ENCODE measurements at regions not wholly inside any gene's neighbourhood (a gene's known extent, or its start where the extent isn't known, plus 50 kb on each side); places are given as distances from the start of the nearest gene placed in this dataset.
"Not testable (repeated sequence)": the region's sequence is repeated elsewhere in the genome, so short reads cannot be mapped to it uniquely, and the experiment has no call there.

DNA sequence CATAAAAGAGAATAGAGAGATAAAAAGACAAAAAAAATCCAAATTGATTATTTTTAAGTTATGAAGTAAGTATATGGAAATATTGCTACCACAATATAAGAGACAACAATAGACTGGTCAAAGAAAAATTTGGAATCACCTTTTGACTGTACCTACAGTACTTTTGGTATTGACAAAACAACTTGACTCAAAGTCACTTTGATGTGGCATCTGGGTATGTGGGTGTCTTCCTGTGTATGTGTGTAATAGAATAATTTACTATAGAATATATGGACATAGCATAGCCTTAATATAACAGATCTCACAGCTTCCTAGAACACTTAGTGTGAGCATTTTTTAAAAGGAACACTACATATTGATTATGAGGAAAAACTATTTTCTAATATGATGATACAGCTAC lies 1016.2 kb upstream of the PCDH20 start:
- TF ChIP-seq, protein P1, sequence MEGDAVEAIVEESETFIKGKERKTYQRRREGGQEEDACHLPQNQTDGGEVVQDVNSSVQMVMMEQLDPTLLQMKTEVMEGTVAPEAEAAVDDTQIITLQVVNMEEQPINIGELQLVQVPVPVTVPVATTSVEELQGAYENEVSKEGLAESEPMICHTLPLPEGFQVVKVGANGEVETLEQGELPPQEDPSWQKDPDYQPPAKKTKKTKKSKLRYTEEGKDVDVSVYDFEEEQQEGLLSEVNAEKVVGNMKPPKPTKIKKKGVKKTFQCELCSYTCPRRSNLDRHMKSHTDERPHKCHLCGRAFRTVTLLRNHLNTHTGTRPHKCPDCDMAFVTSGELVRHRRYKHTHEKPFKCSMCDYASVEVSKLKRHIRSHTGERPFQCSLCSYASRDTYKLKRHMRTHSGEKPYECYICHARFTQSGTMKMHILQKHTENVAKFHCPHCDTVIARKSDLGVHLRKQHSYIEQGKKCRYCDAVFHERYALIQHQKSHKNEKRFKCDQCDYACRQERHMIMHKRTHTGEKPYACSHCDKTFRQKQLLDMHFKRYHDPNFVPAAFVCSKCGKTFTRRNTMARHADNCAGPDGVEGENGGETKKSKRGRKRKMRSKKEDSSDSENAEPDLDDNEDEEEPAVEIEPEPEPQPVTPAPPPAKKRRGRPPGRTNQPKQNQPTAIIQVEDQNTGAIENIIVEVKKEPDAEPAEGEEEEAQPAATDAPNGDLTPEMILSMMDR (IDR thresholded peaks at IDR 0.05), result no peak
- TF ChIP-seq ZFX (IDR thresholded peaks at IDR 0.05; ENCODE audit: borderline replicate concordance), result no peak
- peak overlapping the region; percentile 57 for H3K27ac ChIP-seq

DNA sequence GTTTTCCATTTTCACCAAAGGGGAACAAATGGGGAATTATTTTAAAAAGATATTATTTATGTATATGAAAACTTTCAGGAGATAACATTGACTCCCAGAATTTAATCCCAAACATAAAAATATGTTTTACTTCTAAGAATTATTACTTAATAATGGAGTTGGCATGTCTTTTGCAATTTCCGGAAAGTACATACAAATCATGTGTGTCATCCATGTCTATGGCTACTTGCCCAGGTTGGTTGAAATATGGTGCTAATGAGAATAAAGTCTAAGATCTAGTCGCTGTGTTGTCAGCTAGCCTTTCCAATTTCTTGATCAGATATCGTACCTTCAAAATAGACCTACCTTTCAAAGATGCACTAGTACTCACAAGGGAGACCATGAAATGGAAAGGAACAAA lies 1003.2 kb upstream of the PCDH20 start:
- no peak overlapping the region for H3K27ac ChIP-seq
- no peak for TF ChIP-seq ZFX (IDR thresholded peaks at IDR 0.05; ENCODE audit: borderline replicate concordance)
- TF ChIP-seq, protein P1 (IDR thresholded peaks at IDR 0.05), result no peak

DNA sequence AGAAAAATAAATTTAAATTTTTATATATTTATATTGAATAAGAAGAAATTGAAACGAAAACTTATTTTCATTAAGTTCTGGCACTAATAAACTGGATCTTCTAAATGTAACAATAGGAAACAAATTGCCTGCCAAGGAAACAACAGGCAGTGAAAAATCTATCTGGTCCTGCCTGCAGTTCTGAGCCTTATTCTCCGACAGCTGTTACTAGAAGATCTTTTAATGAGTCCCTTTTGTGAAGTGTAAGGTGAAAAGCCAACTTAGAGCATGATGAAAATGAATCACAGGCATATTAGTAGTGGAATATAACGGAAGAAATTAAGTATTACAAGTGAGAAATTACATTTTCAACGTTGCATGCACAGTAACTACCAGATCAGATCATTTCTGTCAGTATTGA lies 1002.7 kb upstream of the PCDH20 start:
- TF ChIP-seq, protein P1 (IDR thresholded peaks at IDR 0.05), result no peak
- TF ChIP-seq ZFX (IDR thresholded peaks at IDR 0.05; ENCODE audit: borderline replicate concordance), result no peak
- no peak overlapping the region for H3K27ac ChIP-seq

DNA sequence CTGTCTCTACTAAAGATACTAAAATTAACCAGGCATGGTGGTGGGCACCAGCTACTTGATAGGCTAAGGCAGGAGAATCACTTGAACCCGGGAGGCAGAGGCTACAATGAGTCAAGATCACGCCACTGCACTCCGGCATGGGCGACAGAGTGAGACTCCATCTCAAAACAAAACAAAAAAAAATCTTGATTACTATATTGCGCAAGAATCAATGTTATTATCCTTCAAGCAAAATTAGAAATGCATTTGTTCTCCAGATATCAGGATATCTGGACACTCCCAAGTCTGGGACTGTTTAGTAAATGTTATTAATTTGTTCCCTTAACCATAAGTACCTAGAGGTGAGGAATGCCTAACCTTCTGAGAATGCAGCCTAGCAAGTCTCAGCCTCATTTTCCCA lies 992.2 kb upstream of the PCDH20 start:
- TF ChIP-seq, protein P1 (IDR thresholded peaks at IDR 0.05), result no peak
- no peak for TF ChIP-seq ZFX (IDR thresholded peaks at IDR 0.05; ENCODE audit: borderline replicate concordance)
- H3K27ac ChIP-seq, result no peak overlapping the region

DNA sequence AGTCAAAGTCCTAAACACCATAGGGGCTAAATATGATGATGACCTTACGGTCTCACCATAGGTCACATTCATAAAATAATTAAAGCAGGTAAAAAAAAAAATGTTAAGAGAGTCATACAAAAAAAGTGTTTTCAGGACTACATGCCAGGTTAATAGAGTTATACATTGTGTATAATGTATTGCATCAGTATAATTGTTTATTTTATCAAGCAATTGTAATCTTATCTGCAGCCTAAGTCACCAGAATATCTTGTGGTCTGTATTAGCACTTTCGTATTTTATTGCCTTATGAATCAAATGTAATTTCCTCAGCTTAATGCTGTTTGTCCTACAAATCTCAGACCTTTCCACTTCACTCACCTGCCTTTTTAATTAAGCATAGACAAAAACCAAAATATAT lies 972.9 kb upstream of the PCDH20 start:
- H3K27ac ChIP-seq, result no peak overlapping the region
- TF ChIP-seq, protein P1 (IDR thresholded peaks at IDR 0.05), result no peak
- no peak for TF ChIP-seq ZFX (IDR thresholded peaks at IDR 0.05; ENCODE audit: borderline replicate concordance)

DNA sequence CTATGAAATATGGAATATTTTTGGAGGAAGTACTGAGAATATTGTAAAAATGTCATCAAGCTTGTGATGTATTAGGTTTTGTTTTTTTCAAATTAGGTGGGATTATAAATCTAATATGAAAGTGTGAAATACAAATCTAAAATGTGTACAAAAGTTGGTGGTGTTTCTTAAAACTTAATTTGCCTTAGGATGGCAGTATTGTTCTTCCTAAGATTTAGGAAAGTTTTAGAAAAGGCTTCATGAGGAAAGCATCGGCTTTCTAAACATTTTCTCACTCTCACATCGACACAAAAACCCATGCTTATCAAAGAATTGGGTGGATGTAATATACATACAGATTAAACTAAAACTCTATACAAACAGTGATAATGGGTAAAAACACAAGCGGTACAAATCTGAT lies 972.0 kb upstream of the PCDH20 start:
- no peak for TF ChIP-seq ZFX (IDR thresholded peaks at IDR 0.05; ENCODE audit: borderline replicate concordance)
- TF ChIP-seq, protein P1 (IDR thresholded peaks at IDR 0.05), result peak; percentile 29

DNA sequence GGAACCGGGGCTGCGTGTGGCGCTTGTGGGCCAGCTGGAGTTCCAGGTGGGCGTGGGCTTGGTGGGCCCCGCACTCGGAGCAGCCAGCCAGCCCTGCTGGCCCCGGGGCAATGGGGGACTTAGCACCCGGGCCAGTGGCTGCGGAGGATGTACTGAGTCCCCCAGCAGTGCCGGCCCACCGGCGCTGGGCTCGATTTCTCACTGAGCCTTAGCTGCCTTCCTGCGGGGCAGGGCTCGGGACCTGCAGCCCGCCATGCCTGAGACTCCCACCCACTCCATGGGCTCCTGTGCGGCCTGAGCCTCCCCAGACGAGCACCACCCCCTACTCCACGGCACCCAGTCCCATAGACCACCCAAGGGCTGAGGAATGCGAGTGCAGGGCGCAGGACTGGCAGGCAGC lies 963.6 kb upstream of the PCDH20 start:
- H3K27ac ChIP-seq, result not testable (repeated sequence)

More for the DNA sequence above, 972.0 kb upstream of the PCDH20 start:
- H3K27ac ChIP-seq, result no peak overlapping the region

DNA sequence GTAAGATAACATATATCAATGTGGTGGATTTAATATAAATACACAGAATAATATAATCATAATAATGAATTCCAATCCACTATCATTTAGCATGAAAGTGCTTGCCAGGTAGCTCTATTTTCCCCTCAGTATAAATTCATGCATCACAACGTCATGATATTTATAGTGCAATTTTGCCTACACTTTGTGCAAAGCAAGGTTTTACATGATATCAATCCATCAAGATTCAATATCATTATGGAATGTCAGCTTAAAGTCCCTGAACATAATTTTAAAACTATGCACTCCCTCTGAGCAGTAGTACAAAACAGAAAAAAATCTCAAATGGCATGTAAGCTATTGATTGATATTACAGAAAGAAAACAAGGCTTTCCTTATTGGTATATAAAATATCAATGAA lies 962.2 kb upstream of the PCDH20 start:
- H3K27ac ChIP-seq, result no peak overlapping the region
- TF ChIP-seq ZFX (IDR thresholded peaks at IDR 0.05; ENCODE audit: borderline replicate concordance), result no peak

All from 22Rv1 (cell line).